ENCODE measurements at regions not wholly inside any gene's neighbourhood (a gene's known extent, or its start where the extent isn't known, plus 50 kb on each side); places are given as distances from the start of the nearest gene placed in this dataset.

DNA sequence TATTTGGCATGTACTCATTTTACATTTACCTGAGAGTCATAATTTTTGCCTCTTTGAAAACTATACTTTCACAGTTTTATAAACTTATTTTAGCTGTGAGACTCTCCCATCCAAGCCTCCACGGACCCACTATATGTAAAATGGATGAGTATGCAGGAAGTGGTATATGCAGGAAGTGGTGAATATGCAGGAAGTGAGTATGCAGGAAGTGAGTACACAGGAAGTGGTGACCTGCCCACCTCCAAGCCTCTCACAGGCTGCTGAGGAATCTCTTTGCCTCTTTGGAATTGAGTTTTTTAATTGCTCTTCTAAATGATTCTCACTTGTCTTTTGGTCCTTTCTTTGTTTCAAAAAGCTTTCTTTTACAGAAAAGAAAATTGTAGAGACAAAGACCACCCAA, 85.2 kb downstream of the KBTBD8 start:
- TF ChIP-seq, protein P1, sequence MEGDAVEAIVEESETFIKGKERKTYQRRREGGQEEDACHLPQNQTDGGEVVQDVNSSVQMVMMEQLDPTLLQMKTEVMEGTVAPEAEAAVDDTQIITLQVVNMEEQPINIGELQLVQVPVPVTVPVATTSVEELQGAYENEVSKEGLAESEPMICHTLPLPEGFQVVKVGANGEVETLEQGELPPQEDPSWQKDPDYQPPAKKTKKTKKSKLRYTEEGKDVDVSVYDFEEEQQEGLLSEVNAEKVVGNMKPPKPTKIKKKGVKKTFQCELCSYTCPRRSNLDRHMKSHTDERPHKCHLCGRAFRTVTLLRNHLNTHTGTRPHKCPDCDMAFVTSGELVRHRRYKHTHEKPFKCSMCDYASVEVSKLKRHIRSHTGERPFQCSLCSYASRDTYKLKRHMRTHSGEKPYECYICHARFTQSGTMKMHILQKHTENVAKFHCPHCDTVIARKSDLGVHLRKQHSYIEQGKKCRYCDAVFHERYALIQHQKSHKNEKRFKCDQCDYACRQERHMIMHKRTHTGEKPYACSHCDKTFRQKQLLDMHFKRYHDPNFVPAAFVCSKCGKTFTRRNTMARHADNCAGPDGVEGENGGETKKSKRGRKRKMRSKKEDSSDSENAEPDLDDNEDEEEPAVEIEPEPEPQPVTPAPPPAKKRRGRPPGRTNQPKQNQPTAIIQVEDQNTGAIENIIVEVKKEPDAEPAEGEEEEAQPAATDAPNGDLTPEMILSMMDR (IDR thresholded peaks at IDR 0.05; ENCODE audit: low read depth, low read length): no peak
- no peak for DNase-seq (ENCODE audit: extremely low read depth, low read depth)

DNA sequence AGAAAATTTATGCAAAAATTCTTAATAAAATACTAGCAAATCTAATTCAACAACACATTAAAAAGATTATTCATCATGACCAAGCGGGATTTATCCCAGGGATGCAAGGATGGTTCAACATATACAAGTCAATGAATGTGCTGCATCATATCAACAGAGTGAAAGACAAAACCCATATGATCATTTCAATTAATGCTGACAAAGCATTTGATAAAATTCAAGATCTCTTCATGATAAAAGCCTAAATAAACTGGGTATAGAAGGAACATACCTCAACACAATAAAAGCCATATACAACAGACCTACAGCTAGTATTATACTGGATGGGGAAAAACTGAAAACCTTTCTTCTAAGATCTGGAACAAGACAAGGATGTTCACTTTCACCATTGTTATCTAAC, 89.7 kb downstream of the KBTBD8 start:
- TF ChIP-seq, protein P1 (IDR thresholded peaks at IDR 0.05; ENCODE audit: low read depth, low read length): no peak
- no peak for DNase-seq (ENCODE audit: extremely low read depth, low read depth)

DNA sequence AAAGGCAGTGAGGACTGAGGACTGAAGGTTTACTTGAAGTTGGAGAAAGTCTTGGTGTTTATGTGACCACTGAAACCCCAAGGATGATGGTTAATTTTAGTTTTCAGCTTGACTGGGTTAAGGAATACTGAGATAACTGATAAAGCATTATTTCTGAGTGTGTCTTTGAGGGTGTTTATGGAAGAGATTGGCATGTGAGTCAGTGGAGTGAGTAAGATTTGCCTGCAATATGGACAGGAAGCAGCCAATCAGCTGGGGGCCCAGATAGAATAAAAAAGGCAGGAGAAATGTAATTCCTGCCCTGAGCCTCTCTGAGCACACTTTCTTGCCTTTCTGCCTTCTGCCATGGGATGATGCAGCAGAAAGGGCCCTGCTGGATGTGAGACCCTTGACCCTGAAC, 92.4 kb downstream of the KBTBD8 start:
- DNase-seq (ENCODE audit: extremely low read depth, low read depth): no peak
- TF ChIP-seq, protein P1 (IDR thresholded peaks at IDR 0.05; ENCODE audit: low read depth, low read length): no peak

DNA sequence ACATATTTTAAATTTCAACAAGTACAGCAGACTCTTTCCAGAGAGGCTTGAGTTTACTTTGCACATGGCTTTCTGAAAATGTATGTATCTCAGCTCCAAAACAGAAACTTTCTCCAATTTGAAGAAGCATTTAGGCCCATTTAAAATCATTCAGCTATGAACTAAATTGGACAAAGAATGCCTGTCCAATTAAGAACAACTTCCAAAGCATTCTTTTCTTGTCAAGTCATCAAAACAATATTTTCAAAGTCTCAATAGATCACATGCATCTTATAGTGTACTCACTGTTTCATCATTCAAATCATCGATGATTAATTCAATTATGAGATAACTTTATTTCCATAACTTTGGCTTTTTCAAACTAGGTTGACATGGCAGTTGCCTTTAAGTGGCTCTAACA, 95.2 kb downstream of the KBTBD8 start:
- no peak for DNase-seq (ENCODE audit: extremely low read depth, low read depth)
- TF ChIP-seq, protein P1 (IDR thresholded peaks at IDR 0.05; ENCODE audit: low read depth, low read length): no peak

DNA sequence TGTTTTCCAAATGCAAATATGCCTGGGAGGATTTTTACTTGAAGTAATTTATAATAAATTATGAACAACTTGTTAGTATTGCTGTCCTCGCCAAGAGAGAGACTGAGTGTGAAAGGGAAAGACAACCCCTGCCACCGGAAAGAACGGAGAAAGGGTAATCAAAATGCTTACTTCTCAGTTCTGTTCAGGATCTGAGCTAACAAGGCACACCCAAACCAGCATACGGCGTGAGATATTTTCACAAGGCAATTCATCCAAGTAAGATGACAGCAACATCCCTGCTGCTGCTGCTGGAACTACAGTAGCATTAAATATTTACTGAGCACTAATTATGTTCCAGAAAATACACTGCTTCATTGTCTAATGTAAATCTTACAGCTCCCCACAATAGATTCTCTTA, 96.1 kb downstream of the KBTBD8 start:
- DNase-seq (ENCODE audit: extremely low read depth, low read depth): no peak
- TF ChIP-seq, protein P1 (IDR thresholded peaks at IDR 0.05; ENCODE audit: low read depth, low read length): no peak

DNA sequence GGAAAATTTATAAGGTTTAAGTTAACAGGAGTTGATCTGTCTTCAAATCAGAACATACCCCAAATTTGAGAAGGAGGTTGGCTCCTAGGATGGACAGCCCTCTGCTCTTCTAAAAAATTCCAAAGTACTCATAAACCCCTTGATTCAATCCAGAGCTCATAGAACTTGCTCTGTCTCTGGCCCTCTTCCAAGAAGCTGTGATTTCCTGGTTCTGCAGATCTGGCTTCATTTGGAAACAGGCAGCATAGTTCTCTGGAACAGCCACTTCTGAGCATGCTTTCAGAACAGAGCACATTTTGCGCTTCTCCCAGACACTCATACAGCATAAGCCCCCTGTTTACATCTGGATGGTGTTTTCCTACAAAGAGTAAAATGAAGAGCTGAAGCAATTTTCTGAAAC, 96.7 kb downstream of the KBTBD8 start:
- TF ChIP-seq, protein P1 (IDR thresholded peaks at IDR 0.05; ENCODE audit: low read depth, low read length): no peak
- no peak for DNase-seq (ENCODE audit: extremely low read depth, low read depth)

DNA sequence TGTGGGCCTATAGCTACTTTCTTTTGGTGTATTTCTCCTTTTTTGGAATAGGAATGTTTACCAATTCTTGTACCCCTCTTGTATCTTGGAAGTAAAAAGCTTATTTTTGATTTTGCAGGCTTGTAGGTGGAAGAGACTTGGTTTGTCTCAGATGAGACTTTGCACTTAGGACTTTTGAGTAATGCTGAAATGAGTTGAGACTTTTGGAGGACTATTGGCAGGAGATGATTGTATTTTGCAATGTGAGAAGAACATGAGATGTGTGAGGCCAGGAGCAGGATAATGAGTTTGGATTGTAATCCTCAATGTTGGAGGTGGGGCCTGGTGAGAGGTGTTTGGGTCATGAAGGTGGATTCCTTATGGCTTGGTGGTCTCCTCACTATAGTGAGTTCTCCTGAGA, 106.3 kb downstream of the KBTBD8 start:
- TF ChIP-seq, protein P1 (IDR thresholded peaks at IDR 0.05; ENCODE audit: low read depth, low read length): no peak
- DNase-seq (ENCODE audit: extremely low read depth, low read depth): no peak
